Keratinocyte (primary cell): ENCODE measurements at regions not wholly inside any gene's neighbourhood (a gene's known extent, or its start where the extent isn't known, plus 50 kb on each side); places are given as distances from the start of the nearest gene placed in this dataset.

Experiments used
- DNase-seq: peaks from one replicate; pipeline ENCODE4 v3.0.0-alpha.2; 2011; ENCODE audit warnings: low read depth, missing footprints, low spot score
- FAIRE-seq: peaks from 2 replicates; lab custom pipeline; 2011; peaks lifted over from hg19 to GRCh38; lab: Jason Lieb, UNC
- H2AFZ ChIP-seq: 2 replicates; pipeline ENCODE4 v1.6.0; 2012; ENCODE audit warnings: low read length, control low read depth, inconsistent platforms; ENCODE audit not compliant: control insufficient read depth
- H3K27ac ChIP-seq: 2 replicates; pipeline ENCODE4 v1.5.1; 2011; ENCODE audit warnings: low read length; ENCODE audit not compliant: control insufficient read depth, insufficient read depth
- H3K27me3 ChIP-seq: 3 replicates; pipeline ENCODE4 v1.6.0; 2011; ENCODE audit warnings: low read length; ENCODE audit not compliant: control insufficient read depth, insufficient read depth; ENCODE audit errors: extremely low read depth
- H3K36me3 ChIP-seq, 2 experiments: 2 replicates in 1 of 2; 3 replicates in 1 of 2; pipeline ENCODE4 v1.5.1; 2011; ENCODE audit warnings: low read length in 2 of 2, mild to moderate bottlenecking in 1 of 2; ENCODE audit not compliant: control insufficient read depth in 2 of 2, insufficient read depth in 2 of 2; ENCODE audit errors: extremely low read depth in 1 of 2
- H3K4me1 ChIP-seq: 3 replicates; pipeline ENCODE4 v1.5.1; 2011; ENCODE audit warnings: low read length; ENCODE audit not compliant: control insufficient read depth, insufficient read depth; ENCODE audit errors: extremely low read depth
- H3K4me2 ChIP-seq: 3 replicates; pipeline ENCODE4 v1.6.0; 2011; ENCODE audit warnings: low read depth, low read length; ENCODE audit not compliant: control insufficient read depth, insufficient read depth; ENCODE audit errors: extremely low read depth
- H3K4me3 ChIP-seq, 3 experiments: fragments of 200-600 bp in 1 of 3; sonication (generic) in 1 of 3; 2 replicates in 2 of 3; 3 replicates in 1 of 3; pipeline ENCODE4 v1.5.1; 2011 to 2016; ENCODE audit warnings: low read length in 3 of 3, mild to moderate bottlenecking in 3 of 3, control low read depth in 2 of 3, inconsistent platforms in 1 of 3, low read depth in 1 of 3, mixed read lengths in 1 of 3, mixed run types in 1 of 3, moderate library complexity in 1 of 3; ENCODE audit not compliant: control insufficient read depth in 2 of 3, insufficient read depth in 2 of 3; ENCODE audit errors: extremely low read depth in 1 of 3
- H3K79me2 ChIP-seq: 2 replicates; pipeline ENCODE4 v1.6.0; 2012; ENCODE audit warnings: low read length; ENCODE audit not compliant: control insufficient read depth, insufficient read depth
- H3K9ac ChIP-seq: 3 replicates; pipeline ENCODE4 v1.6.0; 2011; ENCODE audit warnings: low read length; ENCODE audit not compliant: control insufficient read depth, insufficient read depth; ENCODE audit errors: extremely low read depth
- H3K9me1 ChIP-seq: 3 replicates; pipeline ENCODE4 v1.6.0; 2011; ENCODE audit warnings: low read length; ENCODE audit not compliant: control insufficient read depth, insufficient read depth; ENCODE audit errors: extremely low read depth
- H3K9me3 ChIP-seq: 2 replicates; pipeline ENCODE4 v1.5.1; 2012; ENCODE audit warnings: low read depth, low read length; ENCODE audit not compliant: control insufficient read depth
- H4K20me1 ChIP-seq: 3 replicates; pipeline ENCODE4 v1.6.0; 2011; ENCODE audit warnings: low read length; ENCODE audit not compliant: control insufficient read depth, insufficient read depth; ENCODE audit errors: extremely low read depth
- CTCF ChIP-seq, 3 experiments: IDR thresholded peaks in 1 of 3; conservative IDR thresholded peaks in 1 of 3; optimal IDR thresholded peaks in 1 of 3; 2 replicates in 2 of 3; 3 replicates in 1 of 3; pipeline versions ENCODE3 to v1.5.1; 2011; ENCODE audit warnings: low read length in 3 of 3, mild to moderate bottlenecking in 3 of 3, moderate library complexity in 2 of 3, control low read depth in 1 of 3, inconsistent platforms in 1 of 3; ENCODE audit not compliant: insufficient read depth in 2 of 3; ENCODE audit errors: extremely low read depth in 1 of 3
- EZH2 ChIP-seq: IDR thresholded peaks from one replicate; pipeline ENCODE4 v1.6.1; 2012; ENCODE audit warnings: inconsistent platforms, mild to moderate bottlenecking, low read length, moderate library complexity
- dilution Hi-C: fragments of 300-500 bp; cut with MboI; formaldehyde crosslinking; loops from one replicate; pipeline ENCODE4 v1.7.0; 2020; ENCODE audit warnings: low sequenced_read_pairs; ENCODE audit not compliant: extremely low pct_ligation_motif_present

DNA sequence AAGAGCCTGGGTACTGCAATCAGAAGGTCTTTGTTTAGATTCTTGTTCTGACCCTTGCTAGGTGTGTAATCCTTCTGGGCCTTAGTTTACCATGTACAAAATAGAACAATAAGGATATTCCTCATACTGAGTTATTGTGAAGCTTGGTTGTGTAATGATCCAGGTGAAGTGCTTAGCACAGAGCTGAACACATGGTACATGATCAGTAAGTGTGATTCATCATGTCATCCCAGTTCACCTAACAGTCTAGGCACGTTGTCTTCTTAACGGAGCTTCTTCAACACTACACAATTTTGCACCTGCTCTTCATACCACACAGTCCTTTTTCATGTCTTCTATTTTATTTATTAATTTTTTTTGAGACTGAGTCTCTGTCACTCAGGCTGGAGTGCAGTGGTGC is 234.3 kb upstream of the TENM4 start:
- dilution Hi-C loops: no loop called here
- H3K27ac ChIP-seq: no peak overlapping the region
- H3K9me3 ChIP-seq: no peaks in the 10 kb centered on the region
- no peaks in the 10 kb centered on the region for H3K9me1 ChIP-seq
- no peak overlapping the region for H3K4me3 ChIP-seq
- H4K20me1 ChIP-seq: no peaks in the 10 kb centered on the region
- DNase-seq (no peak), FAIRE-seq (peak; percentile 82)
- TF ChIP-seq EZH2 (no peak), CTCF (optimal IDR thresholded peaks at IDR 0.05 in 1 of 3, IDR thresholded peaks at IDR 0.05 in 1 of 3, conservative IDR thresholded peaks at IDR 0.05 in 1 of 3; ENCODE audit: extremely low read depth in 1 of 3, insufficient read depth in 2 of 3, low read length in 3 of 3) (no peak)
- H3K9ac ChIP-seq: no peak overlapping the region
- H3K4me1 ChIP-seq: peaks cover 7% of the 10 kb centered on the region
- no peaks in the 10 kb centered on the region for H3K79me2 ChIP-seq
- no peak overlapping the region for H2AFZ ChIP-seq
- no peak overlapping the region for H3K4me2 ChIP-seq
- no peaks in the 10 kb centered on the region for H3K36me3 ChIP-seq
- no peaks in the 10 kb centered on the region for H3K27me3 ChIP-seq

GRCh38 chr11:79672786-79673185 is 232.0 kb upstream of the TENM4 start:
- Histone ChIP-seq H3K4me2 (no peak overlapping the region), H3K9me3 (no peaks in the 10 kb centered on the region), H3K9me1 (no peaks in the 10 kb centered on the region), H3K27me3 (no peaks in the 10 kb centered on the region), H3K79me2 (no peaks in the 10 kb centered on the region), H3K4me3 (no peak overlapping the region), H3K36me3 (no peaks in the 10 kb centered on the region), H3K27ac (no peak overlapping the region), H3K4me1 (peaks cover 10% of the 10 kb centered on the region), H2AFZ (no peak overlapping the region), H4K20me1 (no peaks in the 10 kb centered on the region), H3K9ac (no peak overlapping the region)
- FAIRE-seq (no peak), DNase-seq (no peak)
- no peak for TF ChIP-seq CTCF (optimal IDR thresholded peaks at IDR 0.05 in 1 of 3, IDR thresholded peaks at IDR 0.05 in 1 of 3, conservative IDR thresholded peaks at IDR 0.05 in 1 of 3; ENCODE audit: extremely low read depth in 1 of 3, insufficient read depth in 2 of 3, low read length in 3 of 3)
- no peak for TF ChIP-seq EZH2
- dilution Hi-C loops: no loop called here
